GM12892 (cell line): ENCODE measurements at regions not wholly inside any gene's neighbourhood (a gene's known extent, or its start where the extent isn't known, plus 50 kb on each side); places are given as distances from the start of the nearest gene placed in this dataset.

Experiments
- POLR2A ChIP-seq: IDR thresholded peaks from 2 replicates; pipeline ENCODE4 v1.6.1; 2011; ENCODE audit warnings: low read depth, low read length, control low read depth
- POLR2AphosphoS5 ChIP-seq: IDR thresholded peaks from 2 replicates; pipeline ENCODE4 v1.6.1; 2011; ENCODE audit warnings: low read depth, low read length, control low read depth
- TAF1 ChIP-seq: IDR thresholded peaks from 2 replicates; pipeline ENCODE4 v1.6.1; 2011; ENCODE audit warnings: low read depth, mild to moderate bottlenecking, control low read depth, low read length, borderline replicate concordance

DNA sequence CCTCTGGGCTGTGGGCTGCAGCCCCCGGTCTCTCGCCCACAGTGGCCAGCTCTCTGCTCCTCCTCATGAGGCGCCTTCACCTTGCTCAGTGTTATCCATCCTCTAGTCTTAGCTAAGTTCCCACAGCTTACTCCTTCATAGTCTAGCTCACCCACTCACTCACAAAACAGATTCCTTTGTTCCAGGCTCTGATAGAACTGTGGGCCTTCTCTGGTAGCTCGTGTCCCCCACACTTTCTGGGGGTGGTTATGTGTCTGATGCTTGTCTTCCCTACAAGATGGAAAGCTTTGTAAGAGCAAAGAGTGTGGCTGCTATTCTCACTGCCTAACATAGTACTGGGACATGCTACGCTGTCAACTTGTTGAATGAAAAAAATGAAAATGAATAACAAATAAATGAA lies 135.8 kb downstream of the EN1 start:
- no peak for TF ChIP-seq POLR2AphosphoS5
- TF ChIP-seq POLR2A, result no peak
- no peak for TF ChIP-seq TAF1
